Esophagus squamous epithelium (tissue), 5 donors: ENCODE measurements at regions not wholly inside any gene's neighbourhood (a gene's known extent, or its start where the extent isn't known, plus 50 kb on each side); places are given as distances from the start of the nearest gene placed in this dataset.

Source experiments
- DNase-seq: peaks from one replicate; lab custom pipeline; 2025; lab: John Stamatoyannopoulos, UW
- H3K27ac ChIP-seq, 4 donors: fragments of 200-600 bp; sonication (generic); one replicate each; pipeline ENCODE4 v1.5.1; 2016 to 2019; ENCODE audit warnings: mild to moderate bottlenecking in 1 of 4
- H3K27me3 ChIP-seq, 4 donors: fragments of 200-600 bp; sonication (generic); 1 replicate in 3 of 4; 2 replicates in 1 of 4; pipeline versions ENCODE4 v1.5.1 to v1.6.0; 2017 to 2021; ENCODE audit warnings: antibody characterized with exemption in 1 of 4
- H3K36me3 ChIP-seq, 3 donors: fragments of 200-600 bp; sonication (generic); one replicate each; pipeline ENCODE4 v1.5.1; 2016 to 2019
- H3K4me1 ChIP-seq, 3 donors: fragments of 200-600 bp; sonication (generic); one replicate each; pipeline ENCODE4 v1.5.1; 2017 to 2019
- H3K4me3 ChIP-seq, 4 donors: fragments of 200-600 bp; sonication (generic); 1 replicate in 3 of 4; 2 replicates in 1 of 4; pipeline ENCODE4 v1.5.1; 2016 to 2019; ENCODE audit warnings: mild to moderate bottlenecking in 2 of 4, moderate library complexity in 1 of 4
- H3K9me3 ChIP-seq, 3 donors: fragments of 200-600 bp; sonication (generic); one replicate each; pipeline ENCODE4 v1.5.1; 2016 to 2019
- POLR2A ChIP-seq, 4 donors: fragments of 450-650 bp; IDR thresholded peaks; one replicate each; pipeline ENCODE4 v1.6.1; 2017; ENCODE audit warnings: antibody characterized with exemption in 4 of 4, mild to moderate bottlenecking in 4 of 4, moderate library complexity in 3 of 4
- WGBS, 2 donors: methylation state at CpG; one replicate each; pipeline ENCODE4 v1.1.5; 2018; 5-methylcytosine and 5-hydroxymethylcytosine counted together
- intact Hi-C: fragments of 100-400 bp; cut with DNase I; formaldehyde crosslinking; loops from one replicate; pipeline ENCODE4 v1.15.0; 2022
- TF ChIP-seq, protein P1 (sequence below), 6 experiments: fragments of 450-650 bp in 4 of 6; fragments of 200-600 bp in 2 of 6; sonication (generic) in 2 of 6; IDR thresholded peaks; one replicate each; pipeline ENCODE4 v1.5.1; 2016 to 2019; ENCODE audit warnings: antibody characterized with exemption in 6 of 6, mild to moderate bottlenecking in 4 of 6, moderate library complexity in 4 of 6
- donor health status: DM: yes; HTN: yes; CAD: no.

DNA sequence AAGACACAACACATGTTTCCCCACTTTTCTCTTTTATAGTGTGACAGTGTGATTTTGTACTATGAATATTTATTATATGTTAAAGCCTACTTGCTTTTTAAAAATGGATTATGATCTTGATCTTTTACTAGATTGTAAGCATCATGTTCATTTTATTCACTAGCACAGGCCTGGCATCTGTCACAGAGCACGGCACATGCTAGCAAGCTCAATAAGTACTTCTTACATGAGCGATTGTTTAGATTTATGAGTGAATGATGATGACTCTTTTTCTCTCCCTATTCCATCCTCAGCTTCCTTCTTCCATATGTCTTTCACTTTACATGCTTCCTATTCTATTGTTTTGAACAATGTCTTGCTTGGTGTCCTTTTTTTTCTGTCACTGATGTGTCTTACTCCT, 1454.1 kb downstream of the MRPL39 start:
- intact Hi-C loops: no loop called here
- no peaks in the 10 kb centered on the region for H3K9me3 ChIP-seq
- 66 to 77% methylated on average over 2 of the region's 2 CpGs for WGBS, 2 donors
- no peaks in the 10 kb centered on the region for H3K27me3 ChIP-seq
- TF ChIP-seq, protein P1, sequence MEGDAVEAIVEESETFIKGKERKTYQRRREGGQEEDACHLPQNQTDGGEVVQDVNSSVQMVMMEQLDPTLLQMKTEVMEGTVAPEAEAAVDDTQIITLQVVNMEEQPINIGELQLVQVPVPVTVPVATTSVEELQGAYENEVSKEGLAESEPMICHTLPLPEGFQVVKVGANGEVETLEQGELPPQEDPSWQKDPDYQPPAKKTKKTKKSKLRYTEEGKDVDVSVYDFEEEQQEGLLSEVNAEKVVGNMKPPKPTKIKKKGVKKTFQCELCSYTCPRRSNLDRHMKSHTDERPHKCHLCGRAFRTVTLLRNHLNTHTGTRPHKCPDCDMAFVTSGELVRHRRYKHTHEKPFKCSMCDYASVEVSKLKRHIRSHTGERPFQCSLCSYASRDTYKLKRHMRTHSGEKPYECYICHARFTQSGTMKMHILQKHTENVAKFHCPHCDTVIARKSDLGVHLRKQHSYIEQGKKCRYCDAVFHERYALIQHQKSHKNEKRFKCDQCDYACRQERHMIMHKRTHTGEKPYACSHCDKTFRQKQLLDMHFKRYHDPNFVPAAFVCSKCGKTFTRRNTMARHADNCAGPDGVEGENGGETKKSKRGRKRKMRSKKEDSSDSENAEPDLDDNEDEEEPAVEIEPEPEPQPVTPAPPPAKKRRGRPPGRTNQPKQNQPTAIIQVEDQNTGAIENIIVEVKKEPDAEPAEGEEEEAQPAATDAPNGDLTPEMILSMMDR (IDR thresholded peaks at IDR 0.05): no peak
- no peak for TF ChIP-seq POLR2A (IDR thresholded peaks at IDR 0.05)
- H3K27ac ChIP-seq: no peak overlapping the region
- H3K36me3 ChIP-seq: no peaks in the 10 kb centered on the region
- H3K4me1 ChIP-seq: no peaks in the 10 kb centered on the region
- no peak overlapping the region for H3K4me3 ChIP-seq
- no peak for DNase-seq

DNA sequence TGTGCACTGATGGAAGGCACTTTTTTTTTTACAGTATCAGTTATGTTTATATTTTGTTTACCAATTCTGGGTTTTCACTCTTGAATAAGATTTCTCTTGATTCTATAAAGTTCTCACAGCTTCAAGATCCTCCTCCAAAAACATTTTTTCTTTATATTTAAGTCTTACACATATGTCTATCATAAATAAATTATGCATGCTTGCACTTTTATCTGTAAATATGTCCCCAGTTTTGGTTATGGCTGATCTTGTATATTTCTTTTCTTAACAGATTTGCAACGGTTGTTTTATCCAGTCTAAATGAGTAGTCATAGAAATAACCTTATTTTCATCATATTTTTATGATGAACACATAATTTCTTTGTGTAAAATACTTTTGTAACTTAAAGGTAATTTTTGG, 1456.5 kb downstream of the MRPL39 start:
- H3K27ac ChIP-seq: no peak overlapping the region
- no peaks in the 10 kb centered on the region for H3K36me3 ChIP-seq
- 24% methylated on average over 1 of the region's 1 CpG for WGBS, 2 donors
- H3K9me3 ChIP-seq: no peaks in the 10 kb centered on the region
- intact Hi-C loops: no loop called here
- H3K27me3 ChIP-seq: no peaks in the 10 kb centered on the region
- TF ChIP-seq, protein P1 (IDR thresholded peaks at IDR 0.05): no peak
- TF ChIP-seq POLR2A (IDR thresholded peaks at IDR 0.05): no peak
- H3K4me1 ChIP-seq: no peaks in the 10 kb centered on the region
- H3K4me3 ChIP-seq: no peak overlapping the region
- DNase-seq: no peak

DNA sequence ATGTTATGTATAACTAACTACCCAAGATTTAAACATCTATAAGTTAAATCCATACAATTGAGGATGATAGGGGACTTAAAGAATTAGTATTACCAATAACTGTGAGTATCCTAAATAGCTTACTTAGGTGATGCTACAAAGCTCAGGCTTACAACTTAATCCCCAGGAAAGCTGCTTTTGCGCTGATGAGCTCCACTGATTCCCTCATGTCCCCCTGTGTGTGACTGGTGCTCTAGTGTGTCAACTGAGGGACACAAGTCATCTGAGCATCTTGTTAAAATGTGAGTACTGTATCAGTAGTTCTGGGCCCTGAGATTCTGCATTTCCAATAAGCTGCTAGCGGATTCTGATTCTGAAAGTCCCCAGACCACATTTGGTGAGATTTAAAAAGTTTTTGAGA, 1458.8 kb downstream of the MRPL39 start:
- Histone ChIP-seq H3K4me1 (no peaks in the 10 kb centered on the region), H3K4me3 (no peak overlapping the region), H3K9me3 (no peaks in the 10 kb centered on the region), H3K27ac (no peak overlapping the region), H3K36me3 (no peaks in the 10 kb centered on the region), H3K27me3 (no peaks in the 10 kb centered on the region)
- TF ChIP-seq, protein P1 (IDR thresholded peaks at IDR 0.05): no peak
- no peak for TF ChIP-seq POLR2A (IDR thresholded peaks at IDR 0.05)
- intact Hi-C loops: no loop called here
- DNase-seq: no peak
- WGBS, 2 donors: 84 to 96% methylated on average over 2 of the region's 2 CpGs

DNA sequence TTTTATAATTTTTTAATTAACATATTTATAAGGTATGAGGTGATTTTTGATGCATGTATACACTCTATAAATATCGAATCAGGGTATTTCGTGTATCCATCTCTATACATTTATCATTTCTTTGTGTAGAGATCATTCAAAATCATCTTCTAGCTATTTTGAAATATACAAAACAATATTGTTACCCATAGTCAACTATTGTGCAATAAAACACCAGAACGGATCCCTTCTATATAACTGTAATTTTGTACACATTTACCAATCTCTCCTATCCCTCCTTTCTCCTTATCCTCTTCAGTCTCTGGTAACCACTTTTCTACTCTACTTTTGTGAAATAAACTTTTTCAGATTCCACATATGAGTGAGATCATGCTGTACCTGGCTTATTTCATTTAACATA, 1459.6 kb downstream of the MRPL39 start:
- Histone ChIP-seq H3K9me3 (no peaks in the 10 kb centered on the region), H3K4me3 (no peak overlapping the region), H3K27ac (no peak overlapping the region), H3K4me1 (no peaks in the 10 kb centered on the region), H3K36me3 (no peaks in the 10 kb centered on the region), H3K27me3 (no peaks in the 10 kb centered on the region)
- intact Hi-C loops: no loop called here
- no peak for TF ChIP-seq POLR2A (IDR thresholded peaks at IDR 0.05)
- TF ChIP-seq, protein P1 (IDR thresholded peaks at IDR 0.05): no peak
- 79 to 86% methylated on average over 3 of the region's 3 CpGs for WGBS, 2 donors
- DNase-seq: no peak

DNA sequence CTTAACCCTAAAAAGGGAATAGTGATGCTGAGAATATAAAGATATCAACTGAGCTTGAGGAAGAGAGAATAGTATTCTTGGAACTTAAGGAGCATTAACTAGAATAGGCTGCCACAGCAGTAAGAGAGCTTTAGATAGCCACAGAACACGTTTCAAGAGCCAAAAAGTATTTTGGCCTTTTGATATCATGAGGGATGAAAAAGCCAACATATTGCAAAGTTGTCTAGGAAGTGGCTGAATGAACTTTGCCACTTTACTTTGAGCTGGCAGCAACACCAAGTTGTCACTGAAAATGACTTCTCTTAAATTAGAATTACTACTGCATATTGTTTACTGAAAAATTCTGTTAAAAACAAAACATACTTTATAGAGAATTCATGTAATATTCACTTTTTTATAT, 1476.2 kb downstream of the MRPL39 start:
- H3K4me1 ChIP-seq: no peaks in the 10 kb centered on the region
- no peaks in the 10 kb centered on the region for H3K9me3 ChIP-seq
- TF ChIP-seq POLR2A (IDR thresholded peaks at IDR 0.05): no peak
- TF ChIP-seq, protein P1 (IDR thresholded peaks at IDR 0.05): no peak
- no peak overlapping the region for H3K27ac ChIP-seq
- no peaks in the 10 kb centered on the region for H3K27me3 ChIP-seq
- WGBS, 2 donors: 11 to 18% methylated on average over 1 of the region's 1 CpG
- H3K4me3 ChIP-seq: no peak overlapping the region
- DNase-seq: no peak
- H3K36me3 ChIP-seq: no peaks in the 10 kb centered on the region
- intact Hi-C loops: no loop called here
